ENCODE measurements at regions not wholly inside any gene's neighbourhood (a gene's known extent, or its start where the extent isn't known, plus 50 kb on each side); places are given as distances from the start of the nearest gene placed in this dataset.

GRCh38 chr13:79688741-79689140 lies 207.8 kb downstream of the NDFIP2 start:
- no peak for TF ChIP-seq EZH2 (IDR thresholded peaks at IDR 0.05; ENCODE audit: low read length)
- no peak for TF ChIP-seq CTCF (optimal IDR thresholded peaks at IDR 0.05 in 1 of 3, IDR thresholded peaks at IDR 0.05 in 1 of 3, conservative IDR thresholded peaks at IDR 0.05 in 1 of 3; ENCODE audit: extremely low read depth in 1 of 3, insufficient read depth in 2 of 3, low read length in 3 of 3)
- no peaks in the 10 kb centered on the region for H3K27me3 ChIP-seq (ENCODE audit: control insufficient read depth, extremely low read depth, insufficient read depth, low read length)
- no peaks in the 10 kb centered on the region for H3K9me3 ChIP-seq (ENCODE audit: control insufficient read depth, low read depth, low read length)
- H2AFZ ChIP-seq (ENCODE audit: control insufficient read depth, low read length), result no peak overlapping the region
- H3K4me1 ChIP-seq (ENCODE audit: control insufficient read depth, extremely low read depth, insufficient read depth, low read length), result no peaks in the 10 kb centered on the region
- H3K79me2 ChIP-seq (ENCODE audit: control insufficient read depth, insufficient read depth, low read length), result no peaks in the 10 kb centered on the region
- H3K36me3 ChIP-seq (ENCODE audit: control insufficient read depth in 2 of 2, extremely low read depth in 1 of 2, insufficient read depth in 2 of 2, low read length in 2 of 2), result no peaks in the 10 kb centered on the region
- no peaks in the 10 kb centered on the region for H3K9me1 ChIP-seq (ENCODE audit: control insufficient read depth, extremely low read depth, insufficient read depth, low read length)
- dilution Hi-C loops (cut with MboI; ENCODE audit: extremely low pct_ligation_motif_present, low sequenced_read_pairs), result no loop called here
- DNase-seq (ENCODE audit: low read depth, low spot score) (no peak), FAIRE-seq (no peak)
- H3K9ac ChIP-seq (ENCODE audit: control insufficient read depth, extremely low read depth, insufficient read depth, low read length), result no peak overlapping the region
- no peak overlapping the region for H3K4me2 ChIP-seq (ENCODE audit: control insufficient read depth, extremely low read depth, insufficient read depth, low read depth, low read length)
- no peak overlapping the region for H3K4me3 ChIP-seq (ENCODE audit: control insufficient read depth in 2 of 3, extremely low read depth in 1 of 3, insufficient read depth in 2 of 3, low read depth in 1 of 3, low read length in 3 of 3)
- no peak overlapping the region for H3K27ac ChIP-seq (ENCODE audit: control insufficient read depth, insufficient read depth, low read length)
- no peaks in the 10 kb centered on the region for H4K20me1 ChIP-seq (ENCODE audit: control insufficient read depth, extremely low read depth, insufficient read depth, low read length)

GRCh38 chr13:79686441-79686840 lies 205.5 kb downstream of the NDFIP2 start:
- peak; percentile 58 for FAIRE-seq
- no peak for TF ChIP-seq CTCF (optimal IDR thresholded peaks at IDR 0.05 in 1 of 3, IDR thresholded peaks at IDR 0.05 in 1 of 3, conservative IDR thresholded peaks at IDR 0.05 in 1 of 3; ENCODE audit: extremely low read depth in 1 of 3, insufficient read depth in 2 of 3, low read length in 3 of 3)
- TF ChIP-seq EZH2 (IDR thresholded peaks at IDR 0.05; ENCODE audit: low read length), result no peak
- dilution Hi-C loops (cut with MboI; ENCODE audit: extremely low pct_ligation_motif_present, low sequenced_read_pairs), result no loop called here

More at GRCh38 chr13:79686441-79686840, 205.5 kb downstream of the NDFIP2 start:
- Histone ChIP-seq H3K27me3 (ENCODE audit: control insufficient read depth, extremely low read depth, insufficient read depth, low read length) (no peaks in the 10 kb centered on the region), H3K4me1 (ENCODE audit: control insufficient read depth, extremely low read depth, insufficient read depth, low read length) (no peaks in the 10 kb centered on the region), H3K79me2 (ENCODE audit: control insufficient read depth, insufficient read depth, low read length) (no peaks in the 10 kb centered on the region), H2AFZ (ENCODE audit: control insufficient read depth, low read length) (peak overlapping the region; percentile 34), H3K27ac (ENCODE audit: control insufficient read depth, insufficient read depth, low read length) (no peak overlapping the region), H3K36me3 (ENCODE audit: control insufficient read depth in 2 of 2, extremely low read depth in 1 of 2, insufficient read depth in 2 of 2, low read length in 2 of 2) (no peaks in the 10 kb centered on the region), H3K9ac (ENCODE audit: control insufficient read depth, extremely low read depth, insufficient read depth, low read length) (no peak overlapping the region), H3K9me1 (ENCODE audit: control insufficient read depth, extremely low read depth, insufficient read depth, low read length) (no peaks in the 10 kb centered on the region), H3K4me3 (ENCODE audit: control insufficient read depth in 2 of 3, extremely low read depth in 1 of 3, insufficient read depth in 2 of 3, low read depth in 1 of 3, low read length in 3 of 3) (no peak overlapping the region), H4K20me1 (ENCODE audit: control insufficient read depth, extremely low read depth, insufficient read depth, low read length) (no peaks in the 10 kb centered on the region), H3K9me3 (ENCODE audit: control insufficient read depth, low read depth, low read length) (no peaks in the 10 kb centered on the region), H3K4me2 (ENCODE audit: control insufficient read depth, extremely low read depth, insufficient read depth, low read depth, low read length) (no peak overlapping the region)
- no peak for DNase-seq (ENCODE audit: low read depth, low spot score)

Measured in keratinocyte (primary cell).